GM10248 (cell line): ENCODE measurements at regions not wholly inside any gene's neighbourhood (a gene's known extent, or its start where the extent isn't known, plus 50 kb on each side); places are given as distances from the start of the nearest gene placed in this dataset.

ENCODE experiments used
- CTCF ChIA-PET: fragments of 300-600 bp; sonication (Branson Sonifier 250); formaldehyde crosslinking; extraction: SDS; loops from one replicate; lab custom pipeline; 2021; ENCODE audit warnings: antibody characterized with exemption; lab: Yijun Ruan, JAX
- POLR2A ChIA-PET: fragments of 350-650 bp; sonication (Branson Sonifier 250); formaldehyde crosslinking; extraction: SDS; loops from one replicate; lab custom pipeline; 2020; ENCODE audit warnings: antibody characterized with exemption; lab: Yijun Ruan, JAX
- DNase-seq: peaks from one replicate; pipeline ENCODE4 v3.0.0; 2012; ENCODE audit errors: extremely low spot score
- TF ChIP-seq, protein P1 (sequence below): IDR thresholded peaks from 2 replicates; pipeline ENCODE4 v1.5.1; 2012; ENCODE audit warnings: mild to moderate bottlenecking, low read depth; ENCODE audit errors: extremely low read depth, missing control alignments, control extremely low read depth

DNA sequence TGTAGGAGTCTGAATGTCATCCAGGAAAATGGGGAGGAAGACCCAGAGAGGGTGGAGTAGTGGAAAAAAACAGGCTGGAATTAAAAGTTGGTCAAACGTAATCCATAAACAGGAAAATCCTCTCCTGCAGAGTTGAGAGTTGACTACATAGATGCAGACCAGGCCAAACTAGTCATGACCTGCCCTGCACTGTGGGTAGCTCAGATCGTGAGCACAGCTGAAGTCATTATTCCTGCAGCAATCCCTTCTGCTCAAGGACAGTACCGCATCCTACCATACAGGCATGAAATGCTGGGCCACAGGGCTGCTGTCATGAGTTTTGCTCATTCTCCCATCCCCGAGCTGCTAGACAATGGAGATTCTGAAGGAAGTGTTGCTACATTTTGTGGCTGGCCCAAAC lies 352.2 kb downstream of the EN1 start:
- ChIA-PET CTCF (interaction anchor here (1.3 to 2.1 kb wide), 4 partner anchors 13 to 44 kb away, joined by 3 to 8 read pairs (median 4); no protein-coding TSS in a partner anchor), POLR2A (no interaction called here)
- DNase-seq: no peak
- TF ChIP-seq, protein P1, sequence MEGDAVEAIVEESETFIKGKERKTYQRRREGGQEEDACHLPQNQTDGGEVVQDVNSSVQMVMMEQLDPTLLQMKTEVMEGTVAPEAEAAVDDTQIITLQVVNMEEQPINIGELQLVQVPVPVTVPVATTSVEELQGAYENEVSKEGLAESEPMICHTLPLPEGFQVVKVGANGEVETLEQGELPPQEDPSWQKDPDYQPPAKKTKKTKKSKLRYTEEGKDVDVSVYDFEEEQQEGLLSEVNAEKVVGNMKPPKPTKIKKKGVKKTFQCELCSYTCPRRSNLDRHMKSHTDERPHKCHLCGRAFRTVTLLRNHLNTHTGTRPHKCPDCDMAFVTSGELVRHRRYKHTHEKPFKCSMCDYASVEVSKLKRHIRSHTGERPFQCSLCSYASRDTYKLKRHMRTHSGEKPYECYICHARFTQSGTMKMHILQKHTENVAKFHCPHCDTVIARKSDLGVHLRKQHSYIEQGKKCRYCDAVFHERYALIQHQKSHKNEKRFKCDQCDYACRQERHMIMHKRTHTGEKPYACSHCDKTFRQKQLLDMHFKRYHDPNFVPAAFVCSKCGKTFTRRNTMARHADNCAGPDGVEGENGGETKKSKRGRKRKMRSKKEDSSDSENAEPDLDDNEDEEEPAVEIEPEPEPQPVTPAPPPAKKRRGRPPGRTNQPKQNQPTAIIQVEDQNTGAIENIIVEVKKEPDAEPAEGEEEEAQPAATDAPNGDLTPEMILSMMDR: no peak

DNA sequence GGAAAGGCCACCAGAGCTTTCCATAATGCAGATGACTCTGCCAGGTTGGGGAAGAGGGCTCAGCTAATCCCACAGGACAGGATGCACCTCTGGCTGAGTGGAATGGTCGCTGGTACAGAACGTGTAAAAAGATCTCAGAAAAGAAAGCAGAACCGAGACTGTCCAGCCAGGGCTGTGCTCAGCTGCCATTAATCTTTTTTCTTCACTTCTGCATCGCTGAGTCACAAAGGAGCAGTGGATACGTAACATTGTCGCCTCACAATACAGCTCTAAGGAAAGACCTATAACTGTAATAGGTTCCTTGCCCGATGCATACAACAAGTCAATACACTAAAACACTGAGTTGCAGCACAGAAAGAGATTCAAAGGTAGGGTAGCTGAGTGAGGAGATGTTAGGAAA lies 354.2 kb downstream of the EN1 start:
- no peak for DNase-seq
- CTCF ChIA-PET: interaction anchor here (2.1 kb wide), 1 partner anchor 11 kb away, joined by 8 read pairs; no protein-coding TSS in a partner anchor
- POLR2A ChIA-PET: no interaction called here
- TF ChIP-seq, protein P1: no peak

DNA sequence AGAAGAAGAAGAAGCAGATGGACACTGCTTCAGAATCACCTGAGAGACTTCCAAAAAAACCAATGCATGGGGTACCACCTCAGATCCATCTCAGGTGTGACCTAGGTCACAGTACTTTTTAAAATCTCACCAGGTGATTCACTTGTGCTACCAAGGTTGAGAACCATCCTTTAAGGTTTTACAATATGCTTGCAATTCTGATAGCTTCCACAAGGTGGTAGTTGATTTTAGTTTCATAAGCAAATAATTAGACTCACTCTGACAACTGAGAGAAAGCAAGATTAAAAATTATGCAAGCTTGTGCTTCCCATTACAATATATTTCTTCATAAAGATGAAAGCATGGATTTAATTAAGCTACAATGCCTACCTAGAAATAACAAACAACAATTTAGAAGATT lies 355.1 kb downstream of the EN1 start:
- TF ChIP-seq, protein P1: peak; percentile 2
- no peak for DNase-seq
- ChIA-PET POLR2A (no interaction called here), CTCF (no interaction called here)

DNA sequence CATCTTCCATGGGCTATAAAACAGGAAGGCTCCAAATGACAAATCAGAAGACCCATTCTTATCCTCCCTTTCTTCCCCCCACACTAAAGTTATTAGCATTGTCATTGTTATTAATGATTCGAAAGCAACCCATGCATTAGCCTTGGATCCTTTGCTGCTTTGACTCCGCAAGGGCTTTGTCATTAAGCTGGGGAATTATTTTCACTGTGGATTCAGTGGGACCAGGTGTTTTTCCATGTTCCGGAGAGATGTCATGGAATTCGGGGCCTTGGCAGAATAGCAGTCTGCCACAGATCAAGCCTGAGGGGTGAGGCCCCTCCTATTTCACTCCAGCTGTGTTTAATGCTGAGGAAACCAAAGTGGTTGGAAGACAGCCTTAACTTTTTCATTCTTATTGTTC lies 357.1 kb downstream of the EN1 start:
- ChIA-PET POLR2A (no interaction called here), CTCF (interaction anchor here (1.0 kb wide), 1 partner anchor 10 kb away, joined by 3 read pairs; no protein-coding TSS in a partner anchor)
- DNase-seq: no peak
- TF ChIP-seq, protein P1: no peak

DNA sequence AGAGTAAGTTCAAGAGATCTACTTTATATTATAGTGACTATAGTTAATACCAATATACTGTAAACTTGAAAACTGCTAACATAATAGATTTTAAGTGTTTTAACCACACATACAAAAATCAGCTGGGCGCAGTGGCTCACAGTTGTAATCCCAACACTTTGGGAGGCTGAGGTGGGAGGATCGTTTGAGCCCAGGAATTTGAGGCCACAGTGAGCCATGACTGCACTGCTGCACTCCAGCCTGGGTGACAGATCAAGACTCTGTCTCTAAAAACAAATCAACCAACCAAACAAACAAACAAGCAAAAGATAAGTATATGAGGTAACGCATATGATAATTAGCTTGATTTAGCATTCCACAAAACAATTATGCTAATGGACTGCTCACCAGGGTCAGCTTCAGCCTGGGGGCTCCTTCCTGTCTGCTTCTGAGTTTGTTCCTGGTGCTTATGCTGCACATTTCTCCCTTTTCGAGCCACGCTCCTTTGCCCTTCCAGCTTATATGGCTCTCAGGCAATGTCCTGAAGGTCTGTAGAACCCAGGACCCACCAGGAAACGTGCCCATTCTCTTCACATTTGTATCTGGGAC lies 357.6 kb downstream of the EN1 start:
- DNase-seq: no peak
- POLR2A ChIA-PET: no interaction called here
- TF ChIP-seq, protein P1: no peak
- CTCF ChIA-PET: interaction anchor here (1.0 kb wide), 1 partner anchor 10 kb away, joined by 3 read pairs; no protein-coding TSS in a partner anchor

DNA sequence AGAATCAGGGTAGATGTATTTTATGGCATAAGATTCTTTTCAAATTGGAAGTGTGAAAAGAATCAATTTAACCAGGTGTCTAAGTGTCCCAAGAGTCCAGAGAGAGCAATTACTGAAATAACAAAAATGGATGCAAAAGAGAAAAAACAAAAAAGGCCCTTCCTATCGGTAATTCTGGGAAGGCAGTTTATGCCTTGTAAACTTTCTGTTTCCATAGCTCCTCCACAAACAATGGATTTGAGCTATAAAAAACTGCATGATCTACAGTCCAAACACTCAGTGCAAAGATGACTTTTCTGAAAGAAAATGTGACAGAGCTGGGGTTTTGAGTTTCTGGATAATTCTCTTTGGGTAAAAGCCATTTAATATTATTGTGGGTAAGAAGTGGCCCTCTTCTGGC lies 366.1 kb downstream of the EN1 start:
- CTCF ChIA-PET: interaction anchor here (2.7 kb wide), 1 partner anchor 13 kb away, joined by 8 read pairs; no protein-coding TSS in a partner anchor
- no peak for DNase-seq
- TF ChIP-seq, protein P1: no peak
- POLR2A ChIA-PET: no interaction called here
